A172 (cell line): ENCODE measurements at regions not wholly inside any gene's neighbourhood (a gene's known extent, or its start where the extent isn't known, plus 50 kb on each side); places are given as distances from the start of the nearest gene placed in this dataset.
A peak's percentile ranks its signal among the peaks of the same experiment; 100 is the strongest.

Experiments used
- DNase-seq: peaks from one replicate; pipeline ENCODE4 v3.0.0-alpha.2; 2015; ENCODE audit warnings: low spot score

- no peak for DNase-seq
Observed at GRCh38 chr1:22350171-22350923, 101.3 kb upstream of the ZBTB40 start.

GRCh38 chr1:22350924-22351767, 100.5 kb upstream of the ZBTB40 start:
- DNase-seq: no peak

- no peak for DNase-seq
Observed at GRCh38 chr1:22351768-22352080, 99.9 kb upstream of the ZBTB40 start.

GRCh38 chr1:22352355-22352754, 99.3 kb upstream of the ZBTB40 start:
- no peak for DNase-seq

GRCh38 chr1:22352896-22353295, 98.8 kb upstream of the ZBTB40 start:
- DNase-seq: no peak

- DNase-seq: no peak
Observed at GRCh38 chr1:22359427-22359826, 92.2 kb upstream of the ZBTB40 start.

GRCh38 chr1:22362626-22363402, 88.8 kb upstream of the ZBTB40 start:
- DNase-seq: no peak

GRCh38 chr1:22363403-22364325, 88.0 kb upstream of the ZBTB40 start:
- no peak for DNase-seq

GRCh38 chr1:22364326-22364650, 87.4 kb upstream of the ZBTB40 start:
- DNase-seq: no peak

- DNase-seq: no peak
Observed at GRCh38 chr1:22364764-22365163, 86.9 kb upstream of the ZBTB40 start.

- DNase-seq: peak; percentile 1
Observed at GRCh38 chr1:22365331-22366295, 86.0 kb upstream of the ZBTB40 start.

GRCh38 chr1:22366346-22366745, 85.3 kb upstream of the ZBTB40 start:
- DNase-seq: no peak

GRCh38 chr1:22368125-22368524, 83.5 kb upstream of the ZBTB40 start:
- DNase-seq: no peak

GRCh38 chr1:22369294-22370189, 82.1 kb upstream of the ZBTB40 start:
- no peak for DNase-seq

GRCh38 chr1:22370190-22370498, 81.5 kb upstream of the ZBTB40 start:
- DNase-seq: no peak

GRCh38 chr1:22371408-22371807, 80.2 kb upstream of the ZBTB40 start:
- no peak for DNase-seq

- DNase-seq: no peak
Observed at GRCh38 chr1:22373252-22373651, 78.4 kb upstream of the ZBTB40 start.

- DNase-seq: no peak
Observed at GRCh38 chr1:22374001-22374400, 77.7 kb upstream of the ZBTB40 start.

- no peak for DNase-seq
Observed at GRCh38 chr1:22375601-22376000, 76.0 kb upstream of the ZBTB40 start.

GRCh38 chr1:22376001-22376400, 75.7 kb upstream of the ZBTB40 start:
- DNase-seq: no peak
